COLO668 (cell line): ENCODE measurements at regions not wholly inside any gene's neighbourhood (a gene's known extent, or its start where the extent isn't known, plus 50 kb on each side); places are given as distances from the start of the nearest gene placed in this dataset.
"Not testable (repeated sequence)": the region's sequence is repeated elsewhere in the genome, so short reads cannot be mapped to it uniquely, and the experiment has no call there.

Experiments
- DNase-seq: peaks from one replicate; lab custom pipeline; 2025; ENCODE audit not compliant: unreplicated experiment; lab: John Stamatoyannopoulos, UW

- no peak for DNase-seq
Observed at GRCh38 chr6:141790921-141791320, 341.8 kb upstream of the GJE1 start.

- DNase-seq = no peak
Observed at GRCh38 chr6:141788096-141788495, 344.6 kb upstream of the GJE1 start.

DNA sequence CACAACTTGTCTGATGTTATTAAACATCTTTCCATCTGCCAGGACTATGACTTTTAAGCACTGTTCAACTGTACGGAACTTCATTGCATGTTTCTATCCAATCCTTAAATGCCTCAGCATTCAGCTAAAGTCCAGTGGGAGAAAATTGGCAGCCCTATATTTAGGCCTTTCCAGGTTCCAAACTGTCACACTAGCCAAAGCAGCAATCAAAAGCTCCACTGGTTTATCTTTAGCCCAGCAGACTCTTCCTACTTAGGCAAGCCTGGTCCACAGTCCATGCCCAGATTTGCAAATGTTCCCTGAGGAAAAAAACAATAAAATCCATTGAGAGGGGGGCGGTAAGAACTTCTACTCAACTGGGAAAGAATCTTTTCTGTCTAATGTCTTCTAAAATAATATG lies 349.1 kb upstream of the GJE1 start:
- DNase-seq = no peak

DNA sequence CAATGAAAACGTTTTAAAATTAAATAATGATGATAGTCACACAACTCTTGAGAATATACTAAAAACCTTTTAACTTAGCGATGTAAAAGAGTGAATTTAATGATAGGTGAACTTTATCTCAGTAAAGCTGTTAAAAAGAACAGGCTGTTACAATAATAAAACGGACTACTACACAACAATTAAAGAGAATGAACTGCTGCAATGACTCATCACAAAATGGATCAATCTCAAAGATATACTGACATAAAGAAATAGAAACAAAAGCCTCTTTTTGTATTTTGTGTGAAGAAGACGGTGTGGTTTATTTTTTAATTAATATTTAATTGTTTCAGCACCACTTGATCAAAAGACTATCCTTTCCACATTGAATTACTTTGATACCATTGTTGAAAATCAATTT lies 352.4 kb upstream of the GJE1 start:
- no peak for DNase-seq

GRCh38 chr6:141764388-141764787 lies 368.3 kb upstream of the GJE1 start:
- DNase-seq = no peak

DNA sequence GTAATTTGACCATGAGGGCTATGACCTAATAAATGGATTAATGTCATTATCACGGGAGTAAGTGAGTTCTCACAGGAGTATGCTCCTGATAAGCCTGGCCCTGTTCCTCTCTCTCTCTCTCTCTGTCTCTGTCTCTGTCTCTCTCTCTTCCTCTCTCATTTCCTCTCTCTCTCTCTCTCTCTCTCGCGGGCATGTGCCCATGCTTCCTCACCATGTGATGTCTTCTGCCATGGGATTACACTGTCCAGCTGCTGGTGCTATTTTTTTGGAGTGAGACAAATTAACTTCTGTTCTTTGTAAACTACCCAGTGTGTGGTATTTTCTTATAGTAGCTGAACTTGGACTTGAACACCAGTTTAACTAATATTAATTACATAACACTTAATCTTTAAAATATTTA lies 374.3 kb upstream of the GJE1 start:
- DNase-seq = no peak

GRCh38 chr6:141753180-141753579 lies 379.5 kb upstream of the GJE1 start:
- DNase-seq = no peak

DNA sequence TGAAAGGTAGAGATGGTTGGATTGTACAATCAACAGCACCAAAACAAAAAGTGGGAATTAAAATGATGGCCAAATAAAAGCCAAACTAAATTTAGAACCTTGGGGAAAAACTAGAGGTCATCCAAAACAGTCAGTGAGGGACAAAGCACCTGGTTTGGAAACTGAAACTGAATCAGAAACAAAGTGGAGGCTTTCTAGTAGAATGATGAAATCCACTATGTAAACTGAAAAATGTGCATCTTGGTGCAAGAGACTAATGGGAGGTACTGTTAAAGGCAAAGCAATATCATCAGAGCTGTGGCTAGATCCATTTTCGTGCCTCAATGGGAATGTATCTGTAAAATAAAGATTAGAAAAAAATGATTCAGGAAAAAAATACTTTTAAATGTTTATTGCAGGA lies 380.0 kb upstream of the GJE1 start:
- no peak for DNase-seq

GRCh38 chr6:141746324-141746723 lies 386.4 kb upstream of the GJE1 start:
- DNase-seq = not testable (repeated sequence)

DNA sequence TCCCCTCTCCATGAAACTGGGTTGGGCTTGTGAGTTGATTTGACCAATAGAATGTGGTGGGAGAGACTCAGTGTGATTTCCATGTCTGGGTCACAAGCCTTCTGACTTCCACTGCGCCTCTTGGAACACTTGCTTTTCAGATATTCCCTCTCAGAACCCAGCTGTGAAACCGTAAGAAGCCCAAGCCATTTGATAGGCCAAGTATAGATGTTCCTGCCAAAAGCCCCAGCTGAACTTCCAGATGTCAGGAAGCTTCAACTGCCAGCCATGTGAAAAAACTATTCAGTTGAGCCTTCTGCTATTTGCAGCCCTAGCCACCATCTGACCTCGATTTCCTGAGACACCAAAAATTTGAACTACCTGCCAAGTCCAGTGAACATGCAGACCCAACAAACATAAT lies 387.8 kb upstream of the GJE1 start:
- no peak for DNase-seq

GRCh38 chr6:141744194-141744925 lies 388.4 kb upstream of the GJE1 start:
- no peak for DNase-seq

- DNase-seq = no peak
Observed at GRCh38 chr6:141736104-141736503, 396.6 kb upstream of the GJE1 start.

- DNase-seq = no peak
Observed at GRCh38 chr6:141735126-141735525, 397.6 kb upstream of the GJE1 start.

- DNase-seq = no peak
Observed at GRCh38 chr6:141734071-141734840, 398.5 kb upstream of the GJE1 start.

DNA sequence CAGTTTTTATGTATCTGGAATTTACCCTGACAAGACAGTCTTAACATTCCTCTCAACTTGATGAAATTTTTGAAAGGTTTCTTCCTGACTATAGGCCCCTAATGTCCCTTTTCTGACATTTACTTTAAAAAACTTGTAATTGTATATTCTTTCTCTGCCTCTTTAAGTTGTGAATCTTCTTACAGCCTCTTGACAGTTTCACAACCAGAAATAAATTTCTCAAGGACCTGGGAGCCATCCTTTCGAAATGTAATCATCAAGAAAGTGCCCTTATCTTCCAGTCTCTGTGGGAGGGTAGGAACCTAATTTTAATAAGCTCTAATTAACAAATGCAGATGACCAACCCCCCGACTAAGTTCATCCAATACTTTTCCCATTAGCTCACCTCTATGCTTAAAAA lies 403.6 kb upstream of the GJE1 start:
- no peak for DNase-seq

DNA sequence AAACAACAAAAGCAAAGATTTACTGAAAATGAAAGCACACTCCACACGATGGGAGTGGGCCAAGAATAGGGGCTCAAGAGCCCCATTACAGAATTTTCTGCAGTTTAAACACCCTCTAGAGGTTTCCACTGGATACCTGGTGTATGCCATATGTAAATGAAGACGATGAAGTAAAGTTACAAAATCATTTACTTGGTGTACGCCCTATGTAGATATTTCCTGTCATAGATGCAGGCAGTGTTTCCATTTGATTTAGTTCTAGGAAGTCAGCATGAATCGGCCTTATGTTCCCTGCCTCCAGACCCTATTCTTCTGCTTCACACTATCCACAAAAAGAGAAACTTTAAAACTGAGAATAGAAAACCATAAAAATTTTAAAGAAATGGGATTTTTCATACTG lies 404.4 kb upstream of the GJE1 start:
- DNase-seq = no peak

GRCh38 chr6:141726248-141726647 lies 406.5 kb upstream of the GJE1 start:
- DNase-seq = no peak

- no peak for DNase-seq
Observed at GRCh38 chr6:141724731-141725130, 408.0 kb upstream of the GJE1 start.

DNA sequence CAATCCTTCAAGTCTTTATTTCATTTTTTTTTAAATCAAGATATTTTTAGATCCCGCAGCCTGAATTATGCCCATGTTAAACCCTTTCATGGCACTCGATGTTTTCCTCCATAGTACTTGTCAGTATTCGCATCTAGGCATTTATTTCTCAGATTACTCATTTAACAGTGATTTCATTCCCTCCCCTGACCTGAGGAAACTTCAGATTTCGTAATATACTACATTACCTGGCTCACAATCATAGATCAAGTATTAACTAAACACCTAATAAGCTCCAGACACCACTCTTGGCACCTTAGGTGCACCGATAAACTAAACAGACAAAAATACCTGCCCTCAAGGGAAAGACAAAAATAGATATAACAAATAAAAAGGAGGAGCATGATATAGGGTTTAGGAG lies 413.2 kb upstream of the GJE1 start:
- no peak for DNase-seq

- DNase-seq = no peak
Observed at GRCh38 chr6:141705431-141705830, 427.3 kb upstream of the GJE1 start.

GRCh38 chr6:141704151-141704550 lies 428.6 kb upstream of the GJE1 start:
- DNase-seq = no peak

DNA sequence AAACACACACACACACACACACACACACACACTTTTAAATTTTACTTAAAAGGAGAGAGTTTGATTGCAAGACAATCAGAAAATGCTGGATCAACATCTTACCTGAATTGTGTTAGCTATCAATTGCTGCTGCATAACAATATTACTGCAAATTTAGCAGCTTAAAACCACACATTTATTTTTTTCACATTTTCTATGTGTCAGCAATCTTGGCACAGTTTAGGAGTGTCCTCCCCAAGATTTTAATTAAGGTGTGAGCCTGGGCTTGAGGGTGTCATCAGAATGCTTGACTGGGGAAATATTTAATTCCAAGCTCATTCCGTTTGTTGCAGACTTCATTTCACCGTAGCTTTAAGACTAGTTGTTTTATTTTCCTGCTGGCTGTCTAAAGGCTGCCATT lies 431.0 kb upstream of the GJE1 start:
- no peak for DNase-seq

DNA sequence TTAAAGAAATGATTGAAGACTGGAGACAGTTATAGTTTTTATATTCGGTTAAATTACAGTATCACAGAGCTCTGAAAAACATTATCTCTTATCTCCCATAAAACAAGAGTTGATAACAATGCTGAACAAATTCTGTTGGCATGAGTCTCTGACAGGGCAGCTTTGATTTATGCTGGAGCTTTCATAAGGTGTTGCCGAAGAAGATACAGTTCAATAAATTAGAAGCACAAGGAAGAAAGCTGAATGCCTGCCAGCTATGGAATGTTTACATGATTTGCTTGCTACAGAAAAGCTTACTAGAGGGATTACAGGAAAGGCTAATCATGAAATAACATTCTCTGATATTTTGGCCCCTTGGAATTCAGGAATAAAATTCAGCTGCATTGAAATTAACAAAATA lies 431.9 kb upstream of the GJE1 start:
- no peak for DNase-seq
